NOMO-1 (cell line): ENCODE measurements at regions not wholly inside any gene's neighbourhood (a gene's known extent, or its start where the extent isn't known, plus 50 kb on each side); places are given as distances from the start of the nearest gene placed in this dataset.

ENCODE experiments used
- DNase-seq, 2 experiments: peaks; one replicate each; lab custom pipeline; 2025; ENCODE audit not compliant: unreplicated experiment in 2 of 2; lab: John Stamatoyannopoulos, UW

DNA sequence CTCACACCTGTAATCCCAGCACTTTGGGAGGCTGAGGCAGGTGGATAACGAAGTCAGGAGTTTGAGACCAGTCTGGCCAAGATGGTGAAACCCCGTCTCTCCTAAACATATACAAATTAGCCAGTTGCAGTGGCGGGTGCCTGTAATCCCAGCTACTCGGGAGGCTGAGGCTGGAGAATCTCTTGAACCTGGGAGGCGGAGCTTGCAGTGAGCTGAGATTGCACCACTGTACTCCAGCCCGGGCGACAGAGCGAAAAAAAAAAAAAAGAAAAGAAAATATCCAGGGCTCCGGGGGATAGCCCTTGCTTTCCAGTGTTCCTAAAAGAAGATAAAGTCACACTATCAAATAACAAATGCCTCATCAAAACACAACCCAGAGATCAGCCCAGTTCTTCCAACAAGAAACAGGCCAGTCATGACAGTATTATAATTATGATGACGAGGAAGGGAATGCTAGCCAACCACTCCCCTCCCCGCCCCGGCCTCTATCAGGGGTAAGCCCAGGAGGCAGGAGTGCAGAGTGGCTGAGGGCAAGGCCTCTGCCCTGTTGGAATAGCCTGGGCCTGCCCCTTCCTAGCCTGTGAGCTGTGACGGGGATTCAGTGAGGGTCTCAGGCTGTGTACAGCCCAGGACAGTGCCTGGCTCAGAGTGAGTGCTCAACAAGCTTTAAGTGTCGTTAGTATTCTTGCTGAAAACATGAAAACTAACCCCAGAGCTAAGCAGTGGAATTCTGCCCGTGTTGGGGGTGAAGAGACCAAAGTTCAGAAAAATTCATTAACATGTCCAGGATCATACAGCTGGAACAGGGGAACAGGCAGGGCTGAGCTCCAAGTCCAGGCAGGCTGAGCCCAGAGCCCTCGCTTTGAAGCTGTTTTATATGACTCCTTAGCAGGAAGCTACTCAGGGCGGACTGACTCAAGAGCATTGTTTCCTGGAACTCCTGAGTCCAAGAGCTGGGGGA, 54.3 kb downstream of the FAM241B start:
- no peak for DNase-seq

DNA sequence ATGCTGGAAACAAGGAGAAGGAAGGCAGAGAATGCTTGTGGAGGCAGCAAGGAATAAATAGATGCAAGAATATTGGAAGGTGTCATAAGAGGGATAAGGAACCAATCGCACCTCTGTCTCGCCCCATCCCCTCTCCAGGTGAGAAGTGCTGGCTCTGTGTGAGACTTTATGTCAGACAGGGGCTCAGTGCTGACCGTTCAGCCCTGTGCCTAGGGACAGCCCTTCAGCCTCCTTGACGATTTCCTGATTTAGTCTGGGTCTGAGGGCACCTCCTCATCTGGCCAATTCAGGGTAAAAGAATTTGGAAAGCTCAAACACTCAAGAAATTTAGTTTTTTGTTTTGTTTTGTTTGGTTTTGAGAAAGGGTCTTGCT, 54.9 kb downstream of the FAM241B start:
- no peak for DNase-seq

DNA sequence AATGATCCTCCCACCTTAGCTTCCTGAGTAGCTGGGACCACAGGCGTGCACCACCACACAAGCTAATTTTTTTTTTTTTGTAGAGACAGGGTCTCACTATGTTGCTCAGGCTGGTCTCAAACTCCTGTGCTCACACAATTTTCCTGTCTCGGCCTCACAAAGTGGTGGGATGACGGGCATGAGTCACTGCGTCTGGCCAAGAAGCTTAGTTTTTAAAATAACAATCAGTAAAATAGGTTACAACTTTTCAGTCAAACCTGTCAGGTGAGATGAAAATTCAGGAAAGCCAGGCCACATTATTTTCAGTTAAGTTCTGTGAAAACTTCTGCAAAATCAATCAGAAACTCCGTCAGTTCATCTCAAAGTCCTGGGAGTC, 55.4 kb downstream of the FAM241B start:
- no peak for DNase-seq

DNA sequence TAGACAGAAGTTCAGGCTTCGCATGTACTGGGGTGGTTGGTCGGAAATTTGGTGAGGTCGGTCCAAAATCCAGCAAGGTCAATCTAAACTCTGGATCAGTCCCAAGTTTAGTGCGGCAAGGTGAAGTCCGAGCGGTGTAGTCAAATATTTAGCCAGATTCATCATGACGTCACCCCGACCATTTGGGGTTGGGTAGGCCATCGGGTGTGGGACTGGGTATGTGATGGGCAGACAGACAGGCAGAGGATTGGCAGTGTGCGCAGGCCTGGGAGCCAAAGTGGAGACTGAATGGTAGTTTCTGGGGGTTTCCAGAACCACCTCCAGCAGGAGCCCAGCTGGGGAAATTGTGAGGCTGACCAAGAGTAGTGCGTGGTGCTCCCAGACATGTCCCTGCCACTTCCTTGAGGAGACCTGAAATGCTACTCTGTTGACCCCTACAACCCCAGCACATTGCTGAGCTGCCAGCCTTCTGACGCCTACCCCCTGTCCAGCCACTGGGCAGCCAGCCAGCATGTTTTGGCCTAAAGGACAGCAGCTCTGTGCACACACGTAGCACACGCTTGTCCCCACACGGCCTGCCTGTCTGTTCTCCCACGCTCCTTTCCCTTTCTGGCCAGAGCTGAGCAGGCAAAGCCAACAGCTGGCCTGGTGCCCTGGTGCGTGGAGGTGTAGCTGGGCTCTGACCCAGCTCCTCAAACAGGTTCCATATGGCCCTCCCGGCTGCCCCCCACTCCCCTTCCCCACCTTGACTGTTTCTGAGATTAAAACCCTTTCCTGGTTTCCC, 55.9 kb downstream of the FAM241B start:
- no peak for DNase-seq

DNA sequence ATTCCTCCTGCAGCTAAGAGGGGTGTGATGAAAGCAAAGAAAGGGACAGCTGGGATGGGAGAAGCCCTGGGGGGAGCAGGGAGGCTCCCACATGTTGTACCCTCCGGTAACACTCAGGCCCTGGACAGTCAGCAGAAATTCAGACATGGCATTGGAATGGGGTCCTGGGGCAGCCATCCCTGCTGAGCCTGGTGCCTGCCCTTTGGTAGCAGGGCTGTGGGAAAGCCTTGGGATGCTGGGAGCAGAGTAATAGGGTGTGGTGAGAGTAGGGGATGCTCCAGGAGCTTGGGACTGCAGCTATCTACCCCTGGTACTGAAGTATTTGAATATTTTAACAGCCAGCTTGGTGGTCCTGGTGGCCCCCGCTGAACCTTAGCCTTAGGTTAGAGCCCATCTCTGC, 56.8 kb downstream of the FAM241B start:
- DNase-seq: no peak

DNA sequence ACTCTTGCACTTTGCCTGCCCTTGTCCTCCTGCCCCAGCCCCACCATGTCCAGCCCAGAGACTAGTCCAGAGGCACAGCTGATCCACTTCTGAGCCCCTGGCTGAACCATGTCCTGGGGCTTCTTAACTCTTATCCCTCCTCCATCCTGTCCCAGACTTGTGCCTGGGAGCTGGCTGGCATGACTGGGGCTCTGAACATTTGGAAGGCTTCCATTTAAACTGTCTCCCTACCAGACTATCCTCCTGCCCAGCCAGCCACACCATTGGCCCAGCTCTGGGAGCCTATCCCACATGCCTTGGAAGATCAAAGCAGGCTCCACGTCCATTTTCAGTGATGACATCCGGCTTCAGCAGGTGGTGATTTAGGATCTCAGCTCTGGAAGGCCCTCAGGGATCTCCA, 57.4 kb downstream of the FAM241B start:
- DNase-seq: no peak

DNA sequence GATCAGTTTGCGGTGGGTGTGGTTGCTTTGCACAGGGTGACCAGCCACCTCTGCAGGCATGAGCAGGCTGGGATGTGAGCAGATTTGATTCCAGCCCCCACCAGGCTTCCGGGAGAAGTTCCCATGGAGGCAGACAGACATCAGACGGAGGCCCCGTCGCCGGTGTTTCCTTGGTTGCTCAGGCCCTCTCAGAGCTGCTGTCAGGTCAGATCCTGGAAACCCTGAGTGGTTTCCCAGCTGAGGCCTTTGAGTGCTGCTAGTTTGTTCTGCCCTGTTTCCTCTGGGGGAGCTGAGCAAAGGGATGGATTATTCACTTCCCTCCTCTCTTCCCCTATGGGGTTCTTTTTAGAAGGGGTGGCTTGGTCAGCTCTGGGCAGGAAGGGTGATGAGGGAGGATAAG, 62.2 kb downstream of the FAM241B start:
- no peak for DNase-seq

DNA sequence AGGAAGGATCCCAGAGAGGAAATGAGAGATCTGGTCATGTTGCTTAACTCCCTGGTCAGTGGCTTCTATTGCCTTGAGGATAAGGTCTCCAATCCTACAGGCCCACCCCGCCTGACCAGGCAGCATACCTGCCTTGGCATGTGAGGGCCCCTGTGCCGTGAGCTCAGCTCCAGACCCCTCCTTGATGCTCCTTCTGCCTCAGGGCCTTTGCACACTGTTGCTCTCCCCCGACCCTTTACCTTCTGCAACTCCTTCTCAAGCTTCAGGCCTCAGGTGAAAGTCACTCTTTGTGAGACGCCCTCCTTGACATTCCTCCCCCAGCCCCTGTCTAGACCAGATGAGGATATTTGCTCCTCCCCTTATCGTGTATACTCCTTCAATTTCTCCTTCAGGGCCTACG, 62.8 kb downstream of the FAM241B start:
- no peak for DNase-seq

DNA sequence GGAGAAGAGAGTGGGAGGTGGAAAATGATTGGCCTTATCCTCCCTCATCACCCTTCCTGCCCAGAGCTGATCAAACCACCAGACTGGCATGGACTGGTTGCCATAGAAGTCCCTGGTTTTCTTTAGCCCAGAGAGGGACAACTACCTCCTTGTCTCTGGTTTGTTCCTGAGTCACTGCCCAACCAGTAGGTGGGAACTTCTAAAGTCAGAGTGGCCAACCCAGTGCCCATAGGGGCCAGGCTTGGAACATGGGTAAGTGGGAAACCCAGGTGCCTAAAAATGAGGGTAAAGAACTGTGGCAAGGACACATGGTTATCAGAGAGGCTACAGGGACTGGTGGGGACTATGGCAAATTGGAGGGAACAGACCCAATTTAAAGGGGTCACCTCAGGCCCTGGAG, 63.8 kb downstream of the FAM241B start:
- DNase-seq: no peak

DNA sequence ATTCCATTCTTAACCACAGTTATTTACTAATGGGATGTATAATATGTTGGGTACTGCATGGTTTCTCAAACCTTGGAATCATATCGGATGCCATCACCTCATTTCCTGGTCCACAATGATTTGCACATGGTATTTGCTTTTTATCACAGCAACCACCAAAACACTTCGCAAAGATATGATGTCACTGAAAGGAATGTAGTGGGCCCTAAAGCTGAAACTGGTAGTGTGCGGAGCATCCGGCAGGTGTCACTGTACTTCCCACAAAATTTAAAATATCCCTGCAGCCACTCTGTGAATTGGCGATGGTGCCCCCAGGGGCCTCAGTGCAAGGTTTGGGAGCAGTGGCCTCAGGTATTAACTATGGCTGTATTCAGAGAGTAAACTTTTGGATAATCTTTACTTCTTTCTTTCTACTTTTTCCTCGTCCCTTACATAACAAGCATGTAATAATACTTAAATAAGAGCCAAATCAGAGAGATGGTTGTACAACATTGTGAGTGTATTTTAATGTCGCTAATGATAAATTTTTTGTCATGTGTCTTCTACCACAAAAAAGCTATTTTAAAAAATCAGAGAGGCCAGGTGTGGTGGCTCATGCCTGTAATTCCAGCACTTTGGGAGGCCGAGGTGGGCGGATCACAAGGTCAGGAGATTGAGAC, 66.2 kb downstream of the FAM241B start:
- peak; percentile 29 to 32 for DNase-seq

DNA sequence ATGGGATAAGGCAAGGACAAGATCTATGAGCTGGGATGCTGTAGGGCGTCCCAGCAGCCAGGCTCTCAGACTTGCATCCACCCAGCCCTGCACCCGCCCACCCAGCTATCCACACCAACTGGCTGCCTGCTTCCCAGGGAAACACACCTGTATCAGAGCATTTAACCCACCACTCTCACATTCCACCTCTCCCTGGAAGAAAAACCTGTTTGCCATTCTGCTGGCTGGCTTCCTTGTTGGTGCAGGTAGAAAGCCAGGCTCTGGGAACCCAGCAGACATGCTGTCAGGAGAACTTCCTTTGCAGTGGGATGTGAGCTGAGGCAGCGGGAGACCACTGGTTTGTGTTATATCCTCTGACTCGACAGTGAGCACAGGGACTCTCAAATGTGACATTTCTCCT, 67.0 kb downstream of the FAM241B start:
- DNase-seq: no peak

DNA sequence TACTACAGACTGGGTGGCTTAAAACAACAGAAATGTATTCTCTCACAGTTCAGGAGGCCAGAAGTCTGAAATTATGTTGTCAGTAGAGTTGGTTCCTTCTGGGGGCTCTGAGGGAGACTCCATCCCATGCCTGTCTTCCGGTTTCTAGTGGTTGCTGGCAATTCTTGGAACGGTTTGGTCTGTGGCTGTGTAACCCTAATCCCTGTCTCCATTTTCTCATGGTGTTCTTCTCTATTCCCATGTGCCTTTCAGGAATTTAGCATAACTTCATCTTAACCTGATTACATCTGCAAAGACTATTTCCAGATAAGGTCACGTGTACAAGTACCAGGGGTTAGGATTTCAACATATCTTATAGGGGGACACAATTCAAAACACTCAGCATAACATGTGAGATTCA, 73.2 kb downstream of the FAM241B start:
- DNase-seq: no peak

DNA sequence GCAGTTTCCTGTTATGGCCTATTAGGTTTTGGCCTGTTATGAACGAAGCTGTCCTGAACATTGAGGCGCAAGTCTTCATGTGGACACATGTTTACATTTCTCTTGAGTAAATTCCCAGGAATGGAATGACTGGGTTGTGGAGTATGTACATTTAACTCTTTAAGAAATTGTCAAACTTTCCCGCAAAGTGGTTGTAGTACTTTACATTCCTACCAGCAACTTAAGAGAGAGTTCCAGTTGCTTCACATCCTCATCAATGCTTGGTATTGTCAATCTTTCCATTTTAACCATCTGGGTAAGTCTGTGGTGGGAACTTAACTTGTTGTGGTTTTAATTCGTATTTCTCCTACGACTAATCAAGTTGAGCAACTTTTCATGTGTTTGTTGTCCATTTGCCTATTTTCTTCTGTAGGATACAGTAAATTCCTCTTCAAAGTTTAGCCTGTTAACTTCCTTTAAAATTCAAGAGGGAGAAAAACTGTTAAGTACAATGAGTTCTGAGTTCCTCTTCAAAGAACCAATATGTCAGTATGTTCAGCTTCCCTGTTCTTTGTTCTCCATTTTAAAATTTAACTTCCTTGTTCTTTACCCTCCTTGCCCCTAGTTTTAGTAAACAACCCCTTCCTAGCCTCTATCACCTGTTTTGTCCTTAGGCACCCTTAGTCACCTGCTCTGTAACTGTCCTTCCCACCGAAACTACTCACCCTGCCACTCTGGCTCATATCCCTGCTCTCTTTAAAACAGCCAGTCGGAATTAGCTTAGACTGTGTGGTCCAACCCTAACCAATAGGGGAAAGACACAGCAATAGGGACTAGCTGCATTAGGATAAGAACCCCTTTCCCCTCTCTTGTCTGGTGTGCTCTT, 74.0 kb downstream of the FAM241B start:
- DNase-seq: peak in 1 of 2 experiments; percentile 36

DNA sequence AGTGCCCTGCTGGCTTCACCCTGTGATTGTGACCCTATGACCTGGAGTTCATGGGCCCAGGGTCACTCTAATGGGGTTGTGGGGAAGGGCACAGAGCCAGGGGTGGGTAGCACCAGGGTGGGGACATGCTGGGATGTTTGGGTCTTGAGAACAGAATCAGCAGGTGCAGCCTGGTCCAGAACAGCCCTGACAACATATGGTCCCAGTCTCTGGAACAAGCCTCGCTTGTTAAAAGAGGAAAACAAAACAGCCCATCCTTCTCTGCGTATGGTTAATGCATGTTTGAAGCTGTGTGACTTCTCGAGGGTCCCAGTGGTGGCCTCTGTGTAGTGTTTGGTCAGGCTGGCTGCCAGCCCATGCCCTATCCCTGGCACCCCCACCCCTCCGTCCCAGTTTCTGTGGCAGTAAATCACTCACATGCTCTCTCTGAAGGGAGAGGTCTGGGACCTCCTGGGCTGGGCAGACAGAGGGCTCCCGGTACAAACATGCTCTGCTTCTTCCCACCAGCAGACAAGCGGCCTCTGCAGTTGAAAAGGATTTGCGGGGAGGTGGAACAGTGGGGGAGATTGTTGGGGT, 79.4 kb downstream of the FAM241B start:
- no peak for DNase-seq

DNA sequence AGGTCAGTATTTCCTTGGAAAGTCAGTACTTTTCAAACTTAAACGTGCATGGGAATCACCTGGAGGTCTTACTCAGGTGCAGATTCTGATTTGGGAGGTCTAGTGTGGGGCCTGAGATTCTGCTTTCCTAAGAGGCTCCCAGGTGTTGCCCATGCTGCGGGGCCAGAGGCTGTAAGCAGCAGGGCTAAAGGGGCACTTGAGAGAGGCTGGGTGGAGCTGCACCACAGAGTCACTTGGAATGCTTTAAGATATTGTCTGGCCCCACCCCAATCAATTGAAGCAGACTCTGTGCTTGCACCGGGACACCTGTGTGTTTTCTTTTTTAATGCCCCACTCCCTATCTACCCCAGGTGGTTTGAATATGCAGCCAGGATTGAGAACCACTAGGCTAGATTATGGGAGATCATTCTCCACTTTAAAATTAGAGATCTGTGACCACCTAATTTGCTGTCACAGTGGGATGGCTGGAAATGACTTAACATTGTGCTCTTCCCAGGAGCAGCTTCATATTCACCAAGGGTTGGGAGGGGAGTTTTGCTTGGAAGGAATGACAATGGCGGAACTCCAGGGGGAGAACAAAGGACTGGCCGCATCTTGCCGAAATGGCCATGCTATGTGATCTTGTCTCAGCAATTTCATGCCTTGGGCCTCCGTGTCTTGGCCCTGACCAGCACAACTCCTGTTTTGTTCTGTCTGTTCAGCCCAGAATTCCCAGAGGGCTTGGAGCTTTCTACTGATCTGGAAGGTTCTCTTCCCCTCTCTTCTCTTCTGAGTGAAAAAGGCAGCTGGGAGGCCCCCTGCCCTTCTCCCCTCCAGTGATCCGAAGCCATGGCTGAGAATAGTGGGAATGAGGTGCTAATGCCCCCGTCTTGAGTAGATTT, 80.2 kb downstream of the FAM241B start:
- DNase-seq: no peak

DNA sequence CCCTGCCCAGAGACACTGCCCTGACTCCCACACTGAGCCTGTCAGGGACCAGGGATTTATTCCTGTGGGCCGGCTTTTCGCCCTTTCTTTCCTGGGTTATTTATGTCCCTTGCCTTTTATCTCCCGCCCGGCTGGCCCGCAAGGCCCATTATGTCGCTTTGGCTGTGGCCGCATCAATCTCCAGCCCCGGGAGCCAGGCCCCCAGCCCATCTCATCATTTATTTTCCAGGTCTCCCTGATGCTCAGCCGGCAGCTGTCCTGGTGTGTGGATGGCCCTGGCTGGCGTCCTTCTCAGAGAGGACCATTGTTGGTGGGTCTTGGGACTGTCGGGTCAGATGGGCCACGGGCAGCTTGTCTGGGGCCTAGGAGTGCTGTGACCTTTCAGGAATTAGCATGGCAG, 82.3 kb downstream of the FAM241B start:
- no peak for DNase-seq

DNA sequence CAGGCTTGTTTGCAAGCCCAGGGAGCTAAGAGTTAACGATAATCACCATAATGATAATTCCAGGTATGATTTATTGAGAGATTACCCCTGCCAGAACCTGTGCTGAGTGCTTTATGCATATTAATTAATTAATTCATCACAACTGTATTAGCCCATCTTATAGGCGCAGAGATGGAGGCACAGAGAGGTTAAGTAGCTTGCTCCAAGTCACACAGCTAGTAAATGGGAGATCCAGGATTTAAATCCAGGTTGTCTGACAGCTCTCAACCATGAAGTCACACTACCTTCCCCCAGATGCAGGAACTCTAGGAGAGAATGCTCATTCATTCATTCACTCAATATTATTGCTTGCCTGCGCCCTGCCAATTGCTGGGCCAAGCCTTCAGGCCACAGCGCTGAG, 84.5 kb downstream of the FAM241B start:
- no peak for DNase-seq

DNA sequence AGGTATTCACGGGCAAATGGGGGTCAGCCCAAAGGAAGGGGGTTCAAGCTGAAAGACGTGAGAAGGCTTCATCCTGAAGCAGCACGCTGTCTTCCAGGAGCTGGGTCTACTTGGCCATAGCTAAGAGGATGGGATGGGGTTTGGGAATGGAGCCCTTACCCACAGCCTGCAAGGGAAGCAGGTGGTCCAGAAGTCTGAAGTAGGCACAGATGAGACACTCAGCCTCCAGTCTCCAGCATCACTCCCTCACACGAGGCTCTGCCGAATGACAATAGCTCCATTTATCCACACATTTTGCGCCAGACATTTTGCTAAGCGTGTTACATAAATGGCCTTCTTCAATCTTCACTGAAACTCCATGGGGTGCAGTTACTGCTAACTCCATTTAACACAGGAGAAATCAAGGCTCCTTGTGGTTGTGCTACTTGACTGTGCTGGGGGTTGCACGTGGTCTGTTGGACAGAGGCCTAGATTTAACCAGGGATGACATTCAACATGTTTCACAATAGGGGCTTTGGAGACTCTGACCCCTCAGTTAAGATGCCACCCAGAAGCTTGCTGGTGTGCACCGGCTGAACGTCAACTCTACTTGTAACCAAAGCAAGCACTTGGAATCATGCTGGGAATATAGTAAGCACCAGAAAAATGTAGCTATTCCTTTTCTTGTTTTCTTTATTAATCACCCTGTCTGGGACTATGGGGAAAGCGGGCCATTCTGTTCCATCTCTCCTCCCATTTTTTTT, 85.3 kb downstream of the FAM241B start:
- no peak for DNase-seq
